HEK293T (cell line): ENCODE measurements at regions not wholly inside any gene's neighbourhood (a gene's known extent, or its start where the extent isn't known, plus 50 kb on each side); places are given as distances from the start of the nearest gene placed in this dataset.

Experiments
- BHLHE40 ChIP-seq: fragments of 450-650 bp; IDR thresholded peaks from 2 replicates; pipeline ENCODE4 v1.6.1; 2016; ENCODE audit warnings: mild to moderate bottlenecking, moderate library complexity, borderline replicate concordance
- FOXA1 ChIP-seq: fragments of 450-650 bp; IDR thresholded peaks from 2 replicates; pipeline ENCODE4 v1.6.1; 2016; ENCODE audit warnings: mild to moderate bottlenecking
- LEF1 ChIP-seq: fragments of 450-650 bp; IDR thresholded peaks from 2 replicates; pipeline ENCODE4 v1.6.1; 2017; ENCODE audit warnings: mild to moderate bottlenecking, borderline replicate concordance
- NFRKB ChIP-seq: fragments of 450-650 bp; IDR thresholded peaks from 2 replicates; pipeline ENCODE4 v1.6.1; 2016; ENCODE audit warnings: mild to moderate bottlenecking, moderate library complexity
- PKNOX1 ChIP-seq: fragments of 450-650 bp; IDR thresholded peaks from 2 replicates; pipeline ENCODE4 v1.6.1; 2016
- SP1 ChIP-seq: fragments of 450-650 bp; IDR thresholded peaks from 2 replicates; pipeline ENCODE4 v1.6.1; 2017
- TARDBP ChIP-seq: fragments of 450-650 bp; IDR thresholded peaks from 2 replicates; pipeline ENCODE4 v1.6.1; 2016
- ZNF384 ChIP-seq: fragments of 450-650 bp; IDR thresholded peaks from 2 replicates; pipeline ENCODE4 v1.6.1; 2016

GRCh38 chr9:31388660-31389059, 995.8 kb upstream of the ACO1 start:
- TF ChIP-seq SP1, result no peak
- no peak for TF ChIP-seq LEF1
- no peak for TF ChIP-seq FOXA1
- no peak for TF ChIP-seq ZNF384
- no peak for TF ChIP-seq BHLHE40
- no peak for TF ChIP-seq TARDBP
- TF ChIP-seq PKNOX1, result no peak
- TF ChIP-seq NFRKB, result no peak
